MM.1S (cell line): ENCODE measurements at regions not wholly inside any gene's neighbourhood (a gene's known extent, or its start where the extent isn't known, plus 50 kb on each side); places are given as distances from the start of the nearest gene placed in this dataset.
"Not testable (repeated sequence)": the region's sequence is repeated elsewhere in the genome, so short reads cannot be mapped to it uniquely, and the experiment has no call there.

Source experiments
- DNase-seq: peaks from one replicate; pipeline ENCODE4 v3.0.0-alpha.2; 2015
- H2AFZ ChIP-seq: fragments of 300-600 bp; sonication (generic); 2 replicates; pipeline ENCODE4 v1.6.0; 2016; ENCODE audit warnings: antibody characterized with exemption, low read length
- H3F3A ChIP-seq: fragments of 300-600 bp; sonication (generic); 2 replicates; pipeline ENCODE4 v1.6.1; 2016; ENCODE audit warnings: mild to moderate bottlenecking, antibody characterized with exemption, low read length, moderate library complexity, mixed read lengths; ENCODE audit not compliant: insufficient read depth
- H3K27ac ChIP-seq: fragments of 300-600 bp; sonication (generic); 2 replicates; pipeline ENCODE4 v1.5.1; 2016; ENCODE audit warnings: mild to moderate bottlenecking, low read length
- H3K27me3 ChIP-seq: fragments of 300-600 bp; sonication (generic); replicated peaks from 2 replicates; pipeline ENCODE4 v1.6.0; 2016; ENCODE audit warnings: low read length; ENCODE audit not compliant: insufficient read depth
- H3K36me3 ChIP-seq: fragments of 300-600 bp; sonication (generic); replicated peaks from 2 replicates; pipeline ENCODE4 v1.6.1; 2016; ENCODE audit warnings: mild to moderate bottlenecking, low read length, mixed read lengths; ENCODE audit not compliant: insufficient read depth
- H3K4me1 ChIP-seq: fragments of 300-600 bp; sonication (generic); 2 replicates; pipeline ENCODE4 v1.6.1; 2016; ENCODE audit warnings: low read length, mixed read lengths
- H3K4me2 ChIP-seq: fragments of 300-600 bp; sonication (generic); 2 replicates; pipeline ENCODE4 v1.6.0; 2016; ENCODE audit warnings: low read depth, low read length
- H3K4me3 ChIP-seq: fragments of 300-600 bp; sonication (generic); 2 replicates; pipeline ENCODE4 v1.5.1; 2016; ENCODE audit warnings: low read length, mixed read lengths
- H3K79me2 ChIP-seq: fragments of 300-600 bp; sonication (generic); 2 replicates; pipeline ENCODE4 v1.6.1; 2016; ENCODE audit warnings: mixed run types, low read length, mixed read lengths
- H3K9ac ChIP-seq: fragments of 300-600 bp; sonication (generic); 2 replicates; pipeline ENCODE4 v1.6.1; 2016; ENCODE audit warnings: low read length, mixed read lengths
- H3K9me2 ChIP-seq: fragments of 300-600 bp; sonication (generic); replicated peaks from 2 replicates; pipeline ENCODE4 v1.6.1; 2016; ENCODE audit warnings: mild to moderate bottlenecking, low read length, mixed read lengths; ENCODE audit not compliant: insufficient read depth
- H3K9me3 ChIP-seq: fragments of 300-600 bp; sonication (generic); replicated peaks from 2 replicates; pipeline ENCODE4 v1.6.1; 2016; ENCODE audit warnings: mild to moderate bottlenecking, low read length, mixed read lengths; ENCODE audit not compliant: insufficient read depth
- H4K20me1 ChIP-seq: fragments of 300-600 bp; sonication (generic); 2 replicates; pipeline ENCODE4 v1.6.1; 2016; ENCODE audit warnings: mild to moderate bottlenecking, low read length, moderate library complexity, mixed read lengths; ENCODE audit not compliant: insufficient read depth
- EZH2 ChIP-seq: fragments of 300-600 bp; sonication (generic); optimal IDR thresholded peaks from 2 replicates; pipeline ENCODE3; 2017; ENCODE audit warnings: low read depth, mild to moderate bottlenecking, antibody characterized with exemption, low read length, mixed read lengths
- EZH2phosphoT487 ChIP-seq: fragments of 300-600 bp; sonication (generic); IDR thresholded peaks from 2 replicates; pipeline ENCODE4 v1.6.1; 2018; ENCODE audit warnings: antibody characterized with exemption, low read length
- TF ChIP-seq, protein P1 (sequence below): fragments of 300-600 bp; sonication (generic); IDR thresholded peaks from 2 replicates; pipeline ENCODE4 v1.5.1; 2016; ENCODE audit warnings: antibody characterized with exemption, low read length, mixed read lengths

DNA sequence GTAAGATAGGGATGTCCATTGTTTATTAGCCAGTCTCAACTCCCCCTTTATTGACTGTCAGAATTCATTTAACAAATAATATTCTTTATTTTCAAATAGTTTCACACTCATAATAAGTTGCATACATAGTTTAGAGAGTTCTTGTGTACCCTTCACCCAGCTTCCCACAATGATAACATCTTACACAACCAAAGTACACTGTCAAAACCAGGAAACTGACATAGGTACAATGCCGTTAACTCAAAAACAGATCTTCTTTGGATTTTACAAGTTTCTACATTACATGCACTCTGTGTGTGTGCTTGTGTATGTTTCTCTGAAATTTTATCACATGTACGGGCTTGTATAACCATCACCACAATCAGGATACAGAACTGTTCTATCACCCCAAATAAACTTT, 64.4 kb upstream of the IFNLR1 start:
- no peak overlapping the region for H3K4me2 ChIP-seq
- no peak overlapping the region for H3K9ac ChIP-seq
- no peaks in the 10 kb centered on the region for H3K27me3 ChIP-seq
- no peaks in the 10 kb centered on the region for H3K9me3 ChIP-seq
- peaks cover 5% of the 10 kb centered on the region for H3K4me1 ChIP-seq
- no peaks in the 10 kb centered on the region for H3F3A ChIP-seq
- H3K9me2 ChIP-seq, result no peaks in the 10 kb centered on the region
- TF ChIP-seq EZH2phosphoT487 (no peak), EZH2 (no peak)
- TF ChIP-seq, protein P1, sequence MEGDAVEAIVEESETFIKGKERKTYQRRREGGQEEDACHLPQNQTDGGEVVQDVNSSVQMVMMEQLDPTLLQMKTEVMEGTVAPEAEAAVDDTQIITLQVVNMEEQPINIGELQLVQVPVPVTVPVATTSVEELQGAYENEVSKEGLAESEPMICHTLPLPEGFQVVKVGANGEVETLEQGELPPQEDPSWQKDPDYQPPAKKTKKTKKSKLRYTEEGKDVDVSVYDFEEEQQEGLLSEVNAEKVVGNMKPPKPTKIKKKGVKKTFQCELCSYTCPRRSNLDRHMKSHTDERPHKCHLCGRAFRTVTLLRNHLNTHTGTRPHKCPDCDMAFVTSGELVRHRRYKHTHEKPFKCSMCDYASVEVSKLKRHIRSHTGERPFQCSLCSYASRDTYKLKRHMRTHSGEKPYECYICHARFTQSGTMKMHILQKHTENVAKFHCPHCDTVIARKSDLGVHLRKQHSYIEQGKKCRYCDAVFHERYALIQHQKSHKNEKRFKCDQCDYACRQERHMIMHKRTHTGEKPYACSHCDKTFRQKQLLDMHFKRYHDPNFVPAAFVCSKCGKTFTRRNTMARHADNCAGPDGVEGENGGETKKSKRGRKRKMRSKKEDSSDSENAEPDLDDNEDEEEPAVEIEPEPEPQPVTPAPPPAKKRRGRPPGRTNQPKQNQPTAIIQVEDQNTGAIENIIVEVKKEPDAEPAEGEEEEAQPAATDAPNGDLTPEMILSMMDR, result no peak
- H3K79me2 ChIP-seq, result no peaks in the 10 kb centered on the region
- no peak overlapping the region for H2AFZ ChIP-seq
- no peak for DNase-seq
- no peak overlapping the region for H3K27ac ChIP-seq
- no peak overlapping the region for H3K4me3 ChIP-seq
- no peaks in the 10 kb centered on the region for H3K36me3 ChIP-seq
- H4K20me1 ChIP-seq, result no peaks in the 10 kb centered on the region

DNA sequence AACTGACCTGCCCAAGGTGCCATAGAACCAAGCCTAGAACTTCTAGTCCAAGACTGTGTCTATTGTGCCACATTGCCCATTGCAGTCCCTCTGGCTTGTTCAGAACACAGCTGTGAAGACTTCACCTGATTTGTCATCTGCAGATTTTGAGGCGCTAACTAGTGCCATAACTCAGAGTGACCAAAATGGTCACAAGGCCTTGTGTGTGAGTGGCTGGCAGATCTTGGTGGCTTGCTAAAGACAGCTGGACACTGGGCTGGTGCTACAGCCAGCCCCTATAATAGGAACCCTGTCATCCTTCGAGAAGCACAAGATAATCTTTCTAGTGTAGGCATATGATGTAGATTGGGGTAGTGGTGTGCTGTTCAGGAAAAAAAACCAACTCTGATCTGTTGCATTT, 63.7 kb upstream of the IFNLR1 start:
- H3K9me3 ChIP-seq, result no peaks in the 10 kb centered on the region
- H3K9me2 ChIP-seq, result no peaks in the 10 kb centered on the region
- H3F3A ChIP-seq, result no peaks in the 10 kb centered on the region
- H3K9ac ChIP-seq, result no peak overlapping the region
- TF ChIP-seq, protein P1, result no peak
- H2AFZ ChIP-seq, result no peak overlapping the region
- H3K36me3 ChIP-seq, result no peaks in the 10 kb centered on the region
- H3K4me2 ChIP-seq, result no peak overlapping the region
- no peak overlapping the region for H3K4me3 ChIP-seq
- no peaks in the 10 kb centered on the region for H4K20me1 ChIP-seq
- H3K27me3 ChIP-seq, result no peaks in the 10 kb centered on the region
- no peaks in the 10 kb centered on the region for H3K4me1 ChIP-seq
- no peak overlapping the region for H3K27ac ChIP-seq
- DNase-seq, result no peak
- no peaks in the 10 kb centered on the region for H3K79me2 ChIP-seq

DNA sequence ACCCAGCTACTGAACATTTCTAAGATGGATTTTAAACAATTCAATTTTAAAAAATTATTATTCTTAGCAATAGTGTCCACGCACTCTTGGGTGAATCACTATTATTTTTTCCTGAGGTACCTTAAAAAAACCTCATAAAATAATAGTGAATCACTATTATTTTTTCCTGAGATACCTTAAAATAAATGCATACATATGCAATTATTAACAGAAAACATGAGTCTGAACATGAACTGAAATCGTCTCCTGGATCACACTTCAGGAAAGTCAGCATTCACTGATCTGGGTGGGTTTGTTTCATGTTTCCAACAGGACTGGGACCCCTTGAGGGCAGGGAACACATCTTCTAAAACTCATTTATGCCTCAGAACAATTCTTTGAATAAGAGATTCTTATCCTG, 63.1 kb upstream of the IFNLR1 start:
- no peaks in the 10 kb centered on the region for H3K9me3 ChIP-seq
- H3K4me2 ChIP-seq, result no peak overlapping the region
- no peak overlapping the region for H2AFZ ChIP-seq

DNA sequence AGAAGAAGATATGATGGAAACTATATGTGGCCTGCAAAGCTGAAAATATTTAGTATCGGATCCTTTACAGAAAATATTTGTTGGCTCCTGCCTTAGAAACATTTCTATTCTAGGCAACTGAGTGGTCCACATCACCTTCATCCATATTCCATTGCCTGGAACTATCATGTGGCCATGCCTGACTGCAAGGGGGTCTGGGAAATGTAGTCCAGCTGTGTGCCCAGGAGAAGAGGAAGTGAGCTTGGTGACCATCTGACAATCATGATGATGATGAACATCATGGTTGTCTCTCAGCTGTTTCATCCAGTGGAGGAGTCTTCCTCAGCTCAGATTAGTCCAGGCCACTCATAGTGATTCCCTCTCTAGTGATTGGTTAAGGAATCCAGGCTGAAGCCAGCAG, 61.8 kb upstream of the IFNLR1 start:
- no peak overlapping the region for H3K4me3 ChIP-seq
- no peaks in the 10 kb centered on the region for H3K27me3 ChIP-seq
- DNase-seq, result no peak
- H4K20me1 ChIP-seq, result no peaks in the 10 kb centered on the region
- no peaks in the 10 kb centered on the region for H3K4me1 ChIP-seq
- no peaks in the 10 kb centered on the region for H3F3A ChIP-seq
- no peak overlapping the region for H3K9ac ChIP-seq
- H3K4me2 ChIP-seq, result no peak overlapping the region
- no peaks in the 10 kb centered on the region for H3K79me2 ChIP-seq
- no peaks in the 10 kb centered on the region for H3K9me2 ChIP-seq
- no peak overlapping the region for H2AFZ ChIP-seq
- H3K36me3 ChIP-seq, result no peaks in the 10 kb centered on the region
- H3K27ac ChIP-seq, result no peak overlapping the region
- TF ChIP-seq EZH2phosphoT487, result no peak
- TF ChIP-seq, protein P1, result no peak
- no peak for TF ChIP-seq EZH2
- no peaks in the 10 kb centered on the region for H3K9me3 ChIP-seq

More for the DNA sequence above, 63.1 kb upstream of the IFNLR1 start:
- no peaks in the 10 kb centered on the region for H3K4me1 ChIP-seq
- no peak overlapping the region for H3K9ac ChIP-seq
- no peak overlapping the region for H3K4me3 ChIP-seq
- TF ChIP-seq EZH2phosphoT487 (no peak), EZH2 (no peak)
- H3K27me3 ChIP-seq, result no peaks in the 10 kb centered on the region
- DNase-seq, result no peak
- H3K79me2 ChIP-seq, result no peaks in the 10 kb centered on the region
- no peaks in the 10 kb centered on the region for H3K9me2 ChIP-seq
- no peaks in the 10 kb centered on the region for H3K36me3 ChIP-seq
- no peaks in the 10 kb centered on the region for H3F3A ChIP-seq
- H4K20me1 ChIP-seq, result no peaks in the 10 kb centered on the region
- no peak overlapping the region for H3K27ac ChIP-seq

DNA sequence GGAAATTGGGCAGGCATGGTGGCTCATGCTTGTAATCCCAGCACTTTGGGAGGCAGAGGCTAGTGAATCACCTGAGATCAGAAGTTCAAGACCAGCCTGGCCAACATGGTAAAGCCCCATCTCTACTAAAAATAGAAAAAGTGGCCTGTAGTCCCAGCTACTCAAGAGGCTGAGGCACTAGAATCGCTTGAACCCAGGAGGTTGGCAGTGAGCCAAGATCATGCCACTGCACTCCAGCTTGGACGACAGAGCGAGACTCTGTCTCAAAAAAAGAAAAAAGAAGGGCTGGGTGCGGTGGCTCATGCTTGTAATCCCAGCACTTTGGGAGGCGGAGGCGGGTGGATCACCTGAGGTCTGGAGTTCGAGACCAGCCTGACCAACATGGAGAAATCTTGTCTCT, 60.2 kb upstream of the IFNLR1 start:
- not testable (repeated sequence) for H3K4me1 ChIP-seq, H3K9me3 ChIP-seq, H3K4me2 ChIP-seq, H3K27me3 ChIP-seq, DNase-seq, H3K79me2 ChIP-seq, H3F3A ChIP-seq, H4K20me1 ChIP-seq, H3K27ac ChIP-seq, H3K36me3 ChIP-seq, H3K4me3 ChIP-seq, H2AFZ ChIP-seq, H3K9ac ChIP-seq, H3K9me2 ChIP-seq
